ENCODE measurements at regions not wholly inside any gene's neighbourhood (a gene's known extent, or its start where the extent isn't known, plus 50 kb on each side); places are given as distances from the start of the nearest gene placed in this dataset.

DNA sequence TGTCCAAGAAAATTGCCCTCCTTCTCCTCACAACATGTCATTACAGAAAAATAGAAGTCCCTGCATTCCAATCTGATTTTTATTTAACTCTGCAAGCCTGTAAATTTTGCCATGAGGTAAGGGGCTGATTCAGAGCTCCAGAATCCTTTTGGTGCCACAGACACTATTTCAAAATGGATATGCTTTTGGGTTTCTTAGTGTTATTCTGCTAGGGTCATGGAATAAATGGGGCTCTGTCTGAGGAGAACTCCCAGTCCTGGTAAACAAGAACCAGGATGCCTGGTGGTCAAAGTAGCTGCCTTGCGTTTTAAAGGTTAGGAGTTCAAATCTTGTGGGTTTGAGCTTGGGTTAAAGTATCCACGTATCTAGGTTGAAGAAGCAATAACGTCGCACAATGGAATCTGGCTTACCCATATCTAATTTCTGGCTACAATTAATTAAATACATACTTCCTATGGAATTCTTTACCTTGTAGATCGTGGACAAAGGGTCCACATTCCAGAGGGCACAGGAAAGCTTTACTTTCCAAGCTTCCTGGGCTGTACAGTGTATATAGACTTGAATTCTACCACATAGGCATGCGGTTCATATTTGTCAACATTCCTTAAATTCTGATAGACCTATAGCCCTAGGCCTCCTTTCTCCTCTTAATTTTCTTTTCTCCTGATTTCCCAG is 98.0 kb upstream of the CDC42BPA start:
- TF ChIP-seq MIER1 (IDR thresholded peaks at IDR 0.05; ENCODE audit: low read depth) = no peak
- no peak for TF ChIP-seq BRCA1 (IDR thresholded peaks at IDR 0.05)
- no peak for TF ChIP-seq BRCA1 (CRISPR knock-in tag; IDR thresholded peaks at IDR 0.05)
- TF ChIP-seq, protein P1, sequence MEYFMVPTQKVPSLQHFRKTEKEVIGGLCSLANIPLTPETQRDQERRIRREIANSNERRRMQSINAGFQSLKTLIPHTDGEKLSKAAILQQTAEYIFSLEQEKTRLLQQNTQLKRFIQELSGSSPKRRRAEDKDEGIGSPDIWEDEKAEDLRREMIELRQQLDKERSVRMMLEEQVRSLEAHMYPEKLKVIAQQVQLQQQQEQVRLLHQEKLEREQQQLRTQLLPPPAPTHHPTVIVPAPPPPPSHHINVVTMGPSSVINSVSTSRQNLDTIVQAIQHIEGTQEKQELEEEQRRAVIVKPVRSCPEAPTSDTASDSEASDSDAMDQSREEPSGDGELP (CRISPR knock-in tag; IDR thresholded peaks at IDR 0.05; ENCODE audit: borderline replicate concordance) = no peak
- TF ChIP-seq DMBX1 (CRISPR knock-in tag; IDR thresholded peaks at IDR 0.05; ENCODE audit: borderline replicate concordance) = no peak
- TF ChIP-seq PHTF2 (CRISPR knock-in tag; IDR thresholded peaks at IDR 0.05) = no peak
- TF ChIP-seq ASH1L (IDR thresholded peaks at IDR 0.05; ENCODE audit: borderline replicate concordance, low read depth, partially characterized antibody) = no peak
- TF ChIP-seq THAP7 (CRISPR knock-in tag; IDR thresholded peaks at IDR 0.05) = no peak
- no peak for TF ChIP-seq DDX20 (tag; IDR thresholded peaks at IDR 0.05; ENCODE audit: low read depth)
- TF ChIP-seq RNF219 (CRISPR knock-in tag; IDR thresholded peaks at IDR 0.05) = no peak
- no peak for TF ChIP-seq RNF2 (IDR thresholded peaks at IDR 0.05)
- TF ChIP-seq CHCHD3 (CRISPR knock-in tag; IDR thresholded peaks at IDR 0.05) = no peak
- TF ChIP-seq ZNF277 (CRISPR knock-in tag; IDR thresholded peaks at IDR 0.05; ENCODE audit: borderline replicate concordance) = no peak
- no peak for TF ChIP-seq PML (IDR thresholded peaks at IDR 0.05; ENCODE audit: low read length)
- no peak for TF ChIP-seq ZNF124 (CRISPR knock-in tag; IDR thresholded peaks at IDR 0.05)
- no peak for TF ChIP-seq RBM14 (IDR thresholded peaks at IDR 0.05; ENCODE audit: borderline replicate concordance, insufficient read depth, low read depth, low read length)
- TF ChIP-seq, protein P2, sequence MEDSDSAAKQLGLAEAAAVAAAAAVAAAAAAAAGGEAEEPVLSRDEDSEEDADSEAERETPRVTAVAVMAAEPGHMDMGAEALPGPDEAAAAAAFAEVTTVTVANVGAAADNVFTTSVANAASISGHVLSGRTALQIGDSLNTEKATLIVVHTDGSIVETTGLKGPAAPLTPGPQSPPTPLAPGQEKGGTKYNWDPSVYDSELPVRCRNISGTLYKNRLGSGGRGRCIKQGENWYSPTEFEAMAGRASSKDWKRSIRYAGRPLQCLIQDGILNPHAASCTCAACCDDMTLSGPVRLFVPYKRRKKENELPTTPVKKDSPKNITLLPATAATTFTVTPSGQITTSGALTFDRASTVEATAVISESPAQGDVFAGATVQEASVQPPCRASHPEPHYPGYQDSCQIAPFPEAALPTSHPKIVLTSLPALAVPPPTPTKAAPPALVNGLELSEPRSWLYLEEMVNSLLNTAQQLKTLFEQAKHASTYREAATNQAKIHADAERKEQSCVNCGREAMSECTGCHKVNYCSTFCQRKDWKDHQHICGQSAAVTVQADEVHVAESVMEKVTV (CRISPR knock-in tag; IDR thresholded peaks at IDR 0.05) = no peak
- no peak overlapping the region for H3K27ac ChIP-seq (ENCODE audit: extremely low read depth, low read depth, low read length)
- H2AFZ ChIP-seq (ENCODE audit: low read depth, low read length) = peak overlapping the region; percentile 58
- H3K4me1 ChIP-seq (replicated peaks in 1 of 2; ENCODE audit: control insufficient read depth in 2 of 2, insufficient read depth in 2 of 2, low read length in 2 of 2) = peaks cover 0 to 4% of the 10 kb centered on the region in 2 experiments; a peak in 4 of 5 replicates
- H3K9me3 ChIP-seq (replicated peaks; ENCODE audit: control insufficient read depth, insufficient read depth, low read depth, low read length) = no peaks in the 10 kb centered on the region
- in situ Hi-C loops (cut with MboI) = no loop called here
- no peak overlapping the region for H3K4me2 ChIP-seq (ENCODE audit: insufficient read depth, low read length)
- no peaks in the 10 kb centered on the region for H3K36me3 ChIP-seq (ENCODE audit: control insufficient read depth, insufficient read depth, low read length)
- ChIA-PET CTCF (ENCODE audit: low intra/inter-chr PET ratio) (no interaction called here), POLR2A (no interaction called here)
- no peaks in the 10 kb centered on the region for H3K27me3 ChIP-seq (ENCODE audit: control insufficient read depth in 2 of 2, insufficient read depth in 2 of 2, low read length in 2 of 2)
- H3K4me3 ChIP-seq = no peak overlapping the region
- intact Hi-C loops (cut with micrococcal nuclease) = no loop called here
- H3K79me2 ChIP-seq (ENCODE audit: control insufficient read depth, insufficient read depth, low read length) = no peaks in the 10 kb centered on the region
- 81% methylated on average over 6 of the region's 6 CpGs for WGBS (ENCODE audit: insufficient coverage, low coverage, missing lambda C conversion rate)
- no peak overlapping the region for H3K9ac ChIP-seq (ENCODE audit: insufficient read depth in 1 of 2, low read depth in 2 of 2, low read length in 2 of 2)
- no peak for DNase-seq (ENCODE audit: extremely low read depth in 1 of 4, low spot score in 3 of 4)
- no peaks in the 10 kb centered on the region for H4K20me1 ChIP-seq (replicated peaks; ENCODE audit: control insufficient read depth, insufficient read depth, low read length)
- BruUV-seq (replicated peaks) = no TSS peak
- no peak for ATAC-seq
- no peaks in the 10 kb centered on the region for H3K9me1 ChIP-seq (ENCODE audit: control insufficient read depth, insufficient read depth, low read length)
- FAIRE-seq = no peak
